Activated CD4-positive, alpha-beta T cell treated with anti-CD3 and anti-CD28 coated beads, Interleukin-2, amount 10 ng/mL, durations not matched to agents 24 days and 14 days (primary cell): ENCODE measurements at regions not wholly inside any gene's neighbourhood (a gene's known extent, or its start where the extent isn't known, plus 50 kb on each side); places are given as distances from the start of the nearest gene placed in this dataset.

Source experiments
- DNase-seq: peaks from one replicate; pipeline ENCODE4 v3.0.0; 2022
- H3K27ac Mint-ChIP-seq: one replicate; pipeline ENCODE4 v1.8.0; 2022; ENCODE audit warnings: mild to moderate bottlenecking, mixed read lengths
- H3K27me3 Mint-ChIP-seq: one replicate; pipeline ENCODE4 v1.8.0; 2022; ENCODE audit warnings: mixed read lengths
- H3K36me3 Mint-ChIP-seq: one replicate; pipeline ENCODE4 v1.8.0; 2022; ENCODE audit warnings: low read depth, mild to moderate bottlenecking, mixed read lengths
- H3K4me1 Mint-ChIP-seq: one replicate; pipeline ENCODE4 v1.8.0; 2021; ENCODE audit warnings: mixed read lengths
- H3K4me3 Mint-ChIP-seq: one replicate; pipeline ENCODE4 v1.8.0; 2022; ENCODE audit warnings: mild to moderate bottlenecking, moderate library complexity, mixed read lengths
- H3K9me3 Mint-ChIP-seq: one replicate; pipeline ENCODE4 v1.8.0; 2021; ENCODE audit warnings: mixed read lengths
- intact Hi-C: fragments of 100-400 bp; cut with micrococcal nuclease; formaldehyde crosslinking; loops from one replicate; pipeline ENCODE4 v1.15.1; 2023

GRCh38 chr10:88122145-88122544 lies 258.7 kb downstream of the PTEN start:
- Mint-ChIP-seq H3K4me3 (no peak overlapping the region), H3K4me1 (peaks cover 11% of the 10 kb centered on the region), H3K9me3 (peaks cover 12% of the 10 kb centered on the region), H3K27ac (no peak overlapping the region), H3K27me3 (peaks cover 19% of the 10 kb centered on the region), H3K36me3 (no peaks in the 10 kb centered on the region)
- peak; percentile 49 for DNase-seq
- intact Hi-C loops, result no loop called here

GRCh38 chr10:88122576-88122975 lies 259.2 kb downstream of the PTEN start:
- H3K4me1 Mint-ChIP-seq, result peaks cover 11% of the 10 kb centered on the region
- no peak overlapping the region for H3K4me3 Mint-ChIP-seq
- H3K9me3 Mint-ChIP-seq, result peaks cover 12% of the 10 kb centered on the region
- no peaks in the 10 kb centered on the region for H3K36me3 Mint-ChIP-seq
- peak; percentile 20 for DNase-seq
- intact Hi-C loops, result no loop called here
- no peak overlapping the region for H3K27ac Mint-ChIP-seq
- peaks cover 19% of the 10 kb centered on the region for H3K27me3 Mint-ChIP-seq

- DNase-seq, result peak; percentile 31
- no peak overlapping the region for H3K27ac Mint-ChIP-seq
- peaks cover 4% of the 10 kb centered on the region for H3K4me1 Mint-ChIP-seq
- no peak overlapping the region for H3K4me3 Mint-ChIP-seq
- peaks cover 23% of the 10 kb centered on the region for H3K9me3 Mint-ChIP-seq
- peaks cover 26% of the 10 kb centered on the region for H3K27me3 Mint-ChIP-seq
- no peaks in the 10 kb centered on the region for H3K36me3 Mint-ChIP-seq
- intact Hi-C loops, result no loop called here
Measured at GRCh38 chr10:88125766-88126165, 262.3 kb downstream of the PTEN start.

- Mint-ChIP-seq H3K4me3 (no peak overlapping the region), H3K36me3 (no peaks in the 10 kb centered on the region), H3K27ac (no peak overlapping the region), H3K4me1 (peaks cover 4% of the 10 kb centered on the region), H3K9me3 (peaks cover 23% of the 10 kb centered on the region), H3K27me3 (peaks cover 26% of the 10 kb centered on the region)
- intact Hi-C loops, result no loop called here
- no peak for DNase-seq
Measured at GRCh38 chr10:88126699-88127098, 263.3 kb downstream of the PTEN start.

- intact Hi-C loops, result no loop called here
- Mint-ChIP-seq H3K9me3 (peaks cover 23% of the 10 kb centered on the region), H3K4me3 (no peak overlapping the region), H3K27me3 (peaks cover 24% of the 10 kb centered on the region), H3K27ac (no peak overlapping the region), H3K36me3 (no peaks in the 10 kb centered on the region), H3K4me1 (peaks cover 4% of the 10 kb centered on the region)
- no peak for DNase-seq
Measured at GRCh38 chr10:88127269-88127668, 263.8 kb downstream of the PTEN start.

GRCh38 chr10:88127766-88128165 lies 264.3 kb downstream of the PTEN start:
- Mint-ChIP-seq H3K27ac (no peak overlapping the region), H3K36me3 (no peaks in the 10 kb centered on the region), H3K4me1 (peaks cover 4% of the 10 kb centered on the region), H3K4me3 (no peak overlapping the region), H3K9me3 (peaks cover 23% of the 10 kb centered on the region), H3K27me3 (peaks cover 24% of the 10 kb centered on the region)
- intact Hi-C loops, result no loop called here
- no peak for DNase-seq

- peaks cover 25% of the 10 kb centered on the region for H3K27me3 Mint-ChIP-seq
Measured at GRCh38 chr10:88129013-88129412, 265.6 kb downstream of the PTEN start.

GRCh38 chr10:88130912-88131311 lies 267.5 kb downstream of the PTEN start:
- Mint-ChIP-seq H3K27ac (no peak overlapping the region), H3K4me1 (peaks cover 4% of the 10 kb centered on the region), H3K36me3 (no peaks in the 10 kb centered on the region), H3K9me3 (peaks cover 22% of the 10 kb centered on the region), H3K27me3 (peaks cover 19% of the 10 kb centered on the region), H3K4me3 (no peak overlapping the region)
- intact Hi-C loops, result no loop called here
- no peak for DNase-seq

More at GRCh38 chr10:88129013-88129412, 265.6 kb downstream of the PTEN start:
- peaks cover 4% of the 10 kb centered on the region for H3K4me1 Mint-ChIP-seq
- H3K4me3 Mint-ChIP-seq, result no peak overlapping the region
- no peak overlapping the region for H3K27ac Mint-ChIP-seq
- H3K36me3 Mint-ChIP-seq, result no peaks in the 10 kb centered on the region
- peaks cover 18% of the 10 kb centered on the region for H3K9me3 Mint-ChIP-seq
- DNase-seq, result no peak
- intact Hi-C loops, result no loop called here

- Mint-ChIP-seq H3K9me3 (peaks cover 20% of the 10 kb centered on the region), H3K4me1 (peaks cover 3% of the 10 kb centered on the region), H3K36me3 (no peaks in the 10 kb centered on the region), H3K4me3 (no peak overlapping the region), H3K27ac (no peak overlapping the region), H3K27me3 (peaks cover 17% of the 10 kb centered on the region)
- DNase-seq, result no peak
- intact Hi-C loops, result no loop called here
Measured at GRCh38 chr10:88131511-88132139, 268.2 kb downstream of the PTEN start.

GRCh38 chr10:88136712-88137111 lies 273.3 kb downstream of the PTEN start:
- Mint-ChIP-seq H3K9me3 (peaks cover 8% of the 10 kb centered on the region), H3K4me1 (peaks cover 13% of the 10 kb centered on the region), H3K27me3 (peaks cover 13% of the 10 kb centered on the region), H3K36me3 (no peaks in the 10 kb centered on the region), H3K27ac (no peak overlapping the region), H3K4me3 (no peak overlapping the region)
- no peak for DNase-seq
- intact Hi-C loops, result no loop called here

- Mint-ChIP-seq H3K36me3 (no peaks in the 10 kb centered on the region), H3K9me3 (peaks cover 8% of the 10 kb centered on the region), H3K27ac (peak overlapping the region; percentile 38), H3K27me3 (peaks cover 12% of the 10 kb centered on the region), H3K4me1 (peaks cover 13% of the 10 kb centered on the region), H3K4me3 (peak overlapping the region; percentile 36)
- intact Hi-C loops, result loop anchor here (1.0 to 2.0 kb wide), 4 partner anchors 14 to 133 kb away; no protein-coding TSS in a partner anchor
- peak; percentile 69 for DNase-seq
Measured at GRCh38 chr10:88138319-88138848, 275.0 kb downstream of the PTEN start.

GRCh38 chr10:88147000-88147798 lies 283.8 kb downstream of the PTEN start:
- intact Hi-C loops, result no loop called here
- H3K27me3 Mint-ChIP-seq, result peaks cover 12% of the 10 kb centered on the region

GRCh38 chr10:88149906-88150305 lies 286.5 kb downstream of the PTEN start:
- intact Hi-C loops, result loop anchor here (5.0 kb wide), 1 partner anchor 42 kb away; no protein-coding TSS in a partner anchor
- H3K36me3 Mint-ChIP-seq, result peaks cover 19% of the 10 kb centered on the region
- H3K9me3 Mint-ChIP-seq, result peaks cover 30% of the 10 kb centered on the region
- H3K4me1 Mint-ChIP-seq, result peaks cover 20% of the 10 kb centered on the region
- H3K4me3 Mint-ChIP-seq, result no peak overlapping the region
- H3K27me3 Mint-ChIP-seq, result peaks cover 7% of the 10 kb centered on the region
- no peak for DNase-seq
- H3K27ac Mint-ChIP-seq, result peak overlapping the region; percentile 3

More at GRCh38 chr10:88147000-88147798, 283.8 kb downstream of the PTEN start:
- Mint-ChIP-seq H3K4me3 (no peak overlapping the region), H3K36me3 (peaks cover 10% of the 10 kb centered on the region), H3K27ac (no peak overlapping the region), H3K9me3 (peaks cover 14% of the 10 kb centered on the region), H3K4me1 (peaks cover 6% of the 10 kb centered on the region)
- no peak for DNase-seq

- no peak for DNase-seq
- no peak overlapping the region for H3K27ac Mint-ChIP-seq
- intact Hi-C loops, result loop anchor here (5.0 kb wide), 1 partner anchor 42 kb away; no protein-coding TSS in a partner anchor
- peaks cover 7% of the 10 kb centered on the region for H3K27me3 Mint-ChIP-seq
- H3K9me3 Mint-ChIP-seq, result peaks cover 32% of the 10 kb centered on the region
- H3K4me1 Mint-ChIP-seq, result peaks cover 20% of the 10 kb centered on the region
- peaks cover 19% of the 10 kb centered on the region for H3K36me3 Mint-ChIP-seq
- no peak overlapping the region for H3K4me3 Mint-ChIP-seq
Measured at GRCh38 chr10:88150339-88150738, 286.9 kb downstream of the PTEN start.
